GM19238 (cell line): ENCODE measurements at regions not wholly inside any gene's neighbourhood (a gene's known extent, or its start where the extent isn't known, plus 50 kb on each side); places are given as distances from the start of the nearest gene placed in this dataset.

Source experiments
- DNase-seq: peaks from one replicate; pipeline ENCODE4 v3.0.0; 2011; ENCODE audit warnings: low spot score; ENCODE audit not compliant: insufficient read length

DNA sequence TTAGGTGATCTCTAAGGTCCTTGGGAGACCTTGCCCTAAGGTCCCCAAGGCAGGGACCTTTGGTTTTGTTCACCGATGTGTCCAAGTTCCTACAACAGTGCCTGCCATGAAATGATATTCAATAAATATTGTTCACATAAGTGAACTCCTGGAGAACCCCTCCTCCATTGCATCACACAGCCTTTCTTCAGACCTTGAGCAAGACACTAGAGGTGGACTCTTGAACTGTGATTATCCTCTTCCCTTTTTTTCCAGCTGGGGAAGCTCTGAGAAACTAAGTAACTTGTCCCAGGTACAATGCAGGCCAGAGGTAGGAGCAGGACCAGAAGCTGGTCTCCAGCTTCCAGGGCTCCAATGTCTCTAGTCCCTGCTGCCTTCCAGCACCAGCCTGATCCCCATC, 76.6 kb upstream of the LMO1 start:
- DNase-seq = no peak

DNA sequence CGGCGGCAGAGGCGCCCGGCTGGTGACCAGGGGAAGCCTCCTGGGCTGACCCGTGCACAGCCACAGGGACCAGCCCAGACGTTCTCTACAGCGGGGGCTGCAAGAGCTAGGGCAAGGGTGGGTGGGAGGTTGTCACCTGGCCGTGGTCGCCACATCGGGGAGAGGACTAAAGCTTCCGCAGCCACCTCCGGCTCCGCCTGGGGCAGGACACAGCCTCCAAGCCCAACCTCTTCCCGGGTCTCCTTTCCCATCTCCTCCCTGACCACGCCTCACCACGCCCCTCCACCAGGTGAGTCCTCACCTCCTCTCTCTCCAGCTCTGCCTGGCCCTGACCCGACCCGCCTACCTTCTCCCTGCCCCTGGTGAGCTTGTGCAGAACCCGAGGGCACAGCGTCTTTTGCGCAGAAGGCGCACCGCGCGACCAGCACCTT, 75.9 kb upstream of the LMO1 start:
- no peak for DNase-seq

DNA sequence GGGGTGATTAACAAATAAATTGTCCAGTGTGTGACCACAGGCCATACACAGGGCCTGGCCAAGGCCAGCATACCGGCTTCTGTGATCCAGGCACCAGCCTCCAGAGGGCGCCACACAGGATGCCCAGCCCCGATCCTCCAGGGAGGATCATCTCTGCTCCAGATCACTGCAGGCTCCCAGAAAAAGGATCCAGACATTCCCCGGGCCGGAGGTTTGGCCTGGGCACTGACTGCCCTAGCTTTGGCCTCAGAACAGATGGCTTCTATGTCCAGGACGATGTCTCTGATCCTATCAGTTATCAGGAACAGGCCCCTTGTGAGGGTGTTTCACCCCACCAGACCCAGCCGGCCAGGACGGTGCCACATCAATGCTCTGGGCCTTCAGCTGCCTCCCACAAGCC, 74.5 kb upstream of the LMO1 start:
- peak; percentile 60 for DNase-seq

DNA sequence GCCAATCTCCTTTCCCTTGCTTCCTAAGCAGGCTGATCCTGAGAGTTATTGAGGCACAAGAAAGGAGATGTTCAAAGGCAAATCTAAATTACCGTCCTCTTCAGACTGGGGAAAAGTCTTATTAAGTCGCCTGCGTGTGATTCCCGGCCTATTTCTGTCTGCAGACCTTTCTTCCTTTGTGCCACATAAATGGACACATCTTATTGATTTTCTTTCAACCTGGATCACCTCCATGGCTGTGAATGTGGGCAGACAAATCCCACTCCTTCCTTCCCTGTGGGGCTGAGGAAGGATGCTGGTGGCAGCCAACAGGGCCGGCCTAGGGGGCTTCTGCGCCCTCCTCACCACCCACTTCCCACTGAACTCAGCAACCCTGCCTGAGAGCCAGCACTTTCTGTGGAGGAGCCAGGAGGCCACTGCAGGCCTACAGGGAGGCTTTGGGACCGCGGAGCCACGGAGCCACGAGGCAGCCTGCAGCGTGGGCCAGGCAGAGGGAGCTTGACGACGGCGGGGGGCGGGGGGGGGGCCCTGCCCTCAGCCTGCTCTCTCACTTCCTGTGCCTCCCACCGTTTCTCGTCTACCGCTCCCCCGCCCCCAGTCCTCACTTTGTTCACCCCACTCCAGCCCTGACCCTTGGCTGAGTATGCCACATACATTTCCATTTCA, 73.6 kb upstream of the LMO1 start:
- no peak for DNase-seq

DNA sequence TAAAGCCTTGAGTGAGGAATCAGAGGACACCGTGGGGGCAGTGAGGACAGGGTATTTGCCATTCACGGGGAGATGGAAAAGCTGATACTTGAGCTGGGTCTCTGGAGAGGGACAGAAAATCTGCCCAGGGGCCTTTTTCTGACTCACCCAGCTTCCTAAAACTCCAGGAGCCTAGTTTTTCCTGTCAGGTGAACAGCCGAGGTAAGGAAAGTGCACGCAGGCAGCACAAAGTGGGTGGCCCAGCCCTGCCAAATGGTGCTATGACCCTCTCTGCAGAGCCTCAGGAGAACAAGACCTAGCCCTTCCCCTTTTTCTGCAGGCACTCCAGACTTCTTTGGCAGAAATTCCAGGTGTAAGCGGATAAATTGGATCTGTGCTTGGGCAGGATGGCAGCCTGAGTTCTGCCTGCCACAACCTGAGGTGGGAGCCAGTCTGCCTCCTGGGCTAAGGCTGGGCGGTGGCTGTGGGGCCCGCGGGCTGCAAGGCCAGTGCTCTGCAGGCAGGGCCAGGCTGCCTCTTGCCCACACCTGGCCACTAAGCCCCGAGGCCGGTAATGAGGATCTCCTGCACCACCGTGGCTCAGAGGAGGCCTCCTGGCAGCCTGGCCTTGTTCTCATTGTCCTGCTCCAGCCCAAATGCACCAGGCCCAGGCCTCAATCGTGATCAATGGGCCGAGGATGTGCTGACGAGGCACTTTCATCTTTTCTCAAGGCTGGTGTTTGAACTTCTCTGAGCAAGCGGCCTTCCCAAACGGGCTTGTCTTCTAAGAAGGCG, 72.9 kb upstream of the LMO1 start:
- DNase-seq = no peak

DNA sequence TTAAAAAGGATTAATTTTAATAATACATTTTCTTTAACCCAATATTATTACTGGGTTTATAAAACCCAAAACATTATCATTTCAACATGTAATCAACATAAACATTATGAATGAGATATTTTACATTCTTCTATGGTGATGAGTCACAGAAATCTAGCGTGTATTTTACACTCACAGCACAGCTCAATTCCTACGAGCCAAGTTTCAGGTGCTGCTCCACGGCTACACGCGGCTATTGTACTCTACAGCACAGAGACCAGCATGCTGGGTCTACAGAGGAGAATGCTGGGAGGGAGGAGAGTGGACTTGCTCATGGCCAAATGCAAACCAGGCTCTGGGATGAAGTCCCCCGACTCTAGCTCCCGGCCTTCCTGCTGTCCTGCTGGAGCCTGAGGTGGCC, 72.0 kb upstream of the LMO1 start:
- DNase-seq = no peak

DNA sequence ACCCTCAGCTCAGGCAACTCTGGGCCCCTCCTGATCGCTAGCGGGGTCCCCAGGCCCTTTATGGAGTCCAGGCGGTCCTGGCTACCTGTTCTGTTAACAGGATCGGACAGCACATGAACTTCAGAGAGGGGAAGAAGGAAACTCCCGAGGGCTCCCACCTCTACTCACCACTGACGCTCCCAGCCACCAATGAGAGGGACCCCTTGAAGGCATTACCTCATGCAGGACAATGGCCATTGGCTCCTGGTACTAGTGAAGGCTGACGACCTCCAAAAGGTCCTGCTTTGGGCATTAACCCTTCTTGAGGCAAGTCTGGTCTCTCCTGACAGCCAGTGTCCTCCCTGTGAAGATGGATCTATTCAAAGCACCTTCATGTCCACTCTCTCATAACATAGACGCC, 71.5 kb upstream of the LMO1 start:
- no peak for DNase-seq

DNA sequence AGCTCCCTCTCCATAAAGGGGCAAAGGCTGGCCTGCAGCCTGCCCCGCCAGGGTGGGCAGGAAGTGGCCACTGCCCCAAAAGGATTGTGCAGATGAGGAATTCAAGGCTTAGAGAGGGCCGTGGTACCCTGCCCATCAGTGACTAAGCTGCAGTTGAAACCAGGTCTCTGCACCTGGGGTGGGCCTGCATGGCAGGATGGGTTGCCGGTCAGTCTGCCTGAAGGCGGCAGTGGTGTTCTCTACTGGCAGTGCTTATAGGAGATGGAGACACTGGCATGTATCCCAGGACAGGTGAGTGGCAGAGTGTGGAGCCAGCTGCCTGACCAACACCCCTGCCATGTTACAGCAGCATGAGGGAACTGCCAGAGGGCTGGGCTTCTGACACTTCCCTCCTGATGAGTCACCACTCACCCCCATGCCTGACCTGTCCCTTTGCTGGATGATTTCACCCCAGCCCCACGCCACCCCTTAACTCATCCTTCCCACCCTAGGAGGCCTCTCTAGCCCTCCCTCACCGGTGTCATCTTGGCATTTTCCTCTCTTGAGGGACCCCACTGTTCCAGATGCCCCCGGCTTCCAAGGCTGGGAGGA, 70.2 kb upstream of the LMO1 start:
- DNase-seq = no peak

DNA sequence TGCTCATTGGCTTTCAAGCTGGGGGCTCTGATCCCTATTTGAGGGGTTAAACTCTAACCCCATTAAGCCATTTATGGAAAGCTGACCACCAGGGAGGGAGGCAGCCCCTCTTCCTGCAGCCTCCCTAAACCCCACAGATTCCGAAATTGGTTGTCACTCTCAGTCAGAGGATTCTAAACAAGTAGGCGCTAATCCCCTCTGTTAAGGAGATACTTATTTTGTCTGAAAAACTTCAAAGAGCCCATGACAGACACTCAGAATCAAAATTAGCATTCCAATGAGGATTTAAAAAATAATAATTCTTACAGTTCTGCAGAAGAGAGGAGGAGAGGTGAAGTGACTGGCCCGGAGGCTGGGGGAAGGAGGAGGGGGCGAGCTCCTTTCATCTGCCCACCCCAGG, 69.7 kb upstream of the LMO1 start:
- no peak for DNase-seq

DNA sequence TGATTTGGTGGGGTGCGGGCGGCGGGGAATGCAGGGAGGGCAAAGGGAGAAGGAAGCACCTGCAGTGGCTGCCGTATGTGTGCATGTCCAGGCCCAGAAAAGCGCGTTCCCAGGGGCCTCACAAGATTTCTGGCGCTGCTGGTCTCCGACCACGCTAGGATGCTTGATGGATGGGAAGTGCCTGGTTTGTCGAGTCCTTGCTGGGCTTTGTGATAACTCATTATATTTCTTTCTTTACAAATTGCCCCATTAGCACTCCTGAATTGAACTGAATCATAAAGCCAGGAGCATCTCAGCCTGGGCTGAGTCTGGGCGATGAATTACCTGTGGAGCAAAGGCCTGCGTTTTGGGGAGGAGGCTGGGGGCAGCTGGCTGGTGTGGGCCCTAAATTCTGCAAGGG, 69.2 kb upstream of the LMO1 start:
- DNase-seq = no peak

DNA sequence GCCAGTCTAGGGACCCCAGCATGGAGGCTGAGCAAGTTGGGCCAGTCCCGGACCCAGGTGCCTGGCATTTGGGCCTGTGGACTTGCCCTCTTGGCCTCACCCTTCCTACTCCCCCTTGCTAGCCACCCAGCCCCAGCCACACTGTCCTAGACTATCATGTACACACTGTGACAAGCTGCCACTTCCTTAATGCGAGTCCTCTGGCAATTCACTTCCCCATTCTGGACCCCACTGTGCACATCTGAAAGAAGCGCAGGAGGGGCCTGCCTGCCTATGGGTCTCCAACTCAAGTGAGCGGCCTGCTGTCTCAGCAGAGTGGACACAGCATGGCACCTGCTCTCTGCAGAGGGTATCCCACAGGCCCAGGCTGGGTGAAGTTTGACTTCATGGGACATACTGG, 68.5 kb upstream of the LMO1 start:
- no peak for DNase-seq

DNA sequence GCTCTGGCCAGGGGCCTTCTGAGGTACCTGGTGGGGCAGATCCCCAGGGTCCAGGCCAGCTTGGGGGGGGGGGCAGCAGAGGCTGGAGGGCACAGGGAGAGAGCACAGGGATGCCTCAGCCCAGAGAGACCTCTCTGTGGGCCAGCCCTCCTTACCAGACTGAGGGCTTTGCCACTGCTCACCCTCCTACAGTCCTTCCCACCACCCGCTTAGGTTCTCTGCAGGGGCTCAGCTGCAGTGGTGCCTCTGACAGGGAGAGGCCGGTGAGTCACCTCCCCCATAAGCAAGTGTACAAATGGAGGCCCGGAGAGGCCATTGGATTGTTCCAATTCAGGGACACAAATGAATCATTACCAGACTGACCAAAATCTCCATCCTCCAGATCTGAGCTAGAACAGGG, 68.1 kb upstream of the LMO1 start:
- no peak for DNase-seq

DNA sequence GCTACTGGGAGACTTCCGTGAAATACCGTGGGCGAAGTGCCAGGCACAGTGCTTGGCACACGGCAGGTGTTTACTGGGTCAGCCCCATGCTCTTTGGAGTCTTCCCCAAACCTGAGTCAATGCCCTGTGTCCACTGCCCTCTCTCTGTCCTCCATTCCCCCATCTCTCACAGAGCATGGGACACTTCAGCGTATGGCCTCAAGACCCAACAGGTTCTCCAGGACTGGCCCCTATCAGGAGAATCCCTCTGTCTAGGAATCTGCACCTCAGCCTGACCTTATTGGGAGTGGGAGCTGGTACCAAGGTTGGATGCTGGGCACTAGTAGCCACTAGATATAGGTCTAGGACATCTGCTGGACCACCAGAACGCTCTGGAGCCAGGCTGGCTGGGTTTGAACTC, 67.2 kb upstream of the LMO1 start:
- DNase-seq = no peak

DNA sequence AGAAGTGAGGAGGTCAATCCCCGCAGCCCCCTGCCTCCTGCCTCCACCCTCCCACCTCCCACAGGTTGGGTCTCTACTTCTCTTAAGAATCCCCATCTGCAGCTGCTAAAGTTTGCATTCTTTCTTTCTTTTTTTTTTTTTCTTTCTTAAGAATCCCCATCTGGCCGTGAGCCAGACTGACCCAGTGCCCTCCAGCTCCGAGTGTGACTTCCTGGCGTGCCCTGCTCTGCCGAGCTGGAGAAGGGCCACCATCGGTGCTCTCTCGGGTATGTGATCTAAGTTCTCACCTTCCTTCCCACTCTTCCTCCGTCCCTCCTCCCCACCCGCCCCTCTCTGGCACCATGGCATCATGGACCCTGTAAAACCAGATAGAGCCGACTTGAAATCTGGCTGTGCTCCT, 66.7 kb upstream of the LMO1 start:
- no peak for DNase-seq

DNA sequence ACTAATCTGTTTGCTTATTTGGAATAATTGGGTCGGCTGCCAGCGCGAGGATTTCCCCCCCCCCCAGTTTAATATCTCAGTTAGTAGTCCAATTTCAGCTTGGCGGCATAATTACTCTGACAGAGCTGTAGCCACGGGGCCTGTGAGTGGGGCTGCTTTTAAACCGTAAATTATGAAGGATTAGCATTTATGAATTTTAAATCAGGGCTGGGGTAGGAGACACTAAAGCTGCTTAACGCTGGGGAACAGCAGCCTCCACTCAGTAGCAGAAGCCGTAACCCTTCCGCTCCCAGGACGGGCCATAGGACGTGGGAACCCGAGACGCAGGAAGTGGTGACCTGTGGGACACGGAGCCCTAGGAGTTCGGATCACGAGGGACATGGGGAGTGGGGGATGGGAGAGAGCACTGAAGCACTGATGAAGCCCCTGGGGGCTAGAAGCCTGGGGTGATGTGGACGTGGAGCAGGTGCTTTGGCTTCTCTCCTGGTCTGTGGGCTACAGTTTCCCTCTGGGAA, 66.2 kb upstream of the LMO1 start:
- DNase-seq = no peak

DNA sequence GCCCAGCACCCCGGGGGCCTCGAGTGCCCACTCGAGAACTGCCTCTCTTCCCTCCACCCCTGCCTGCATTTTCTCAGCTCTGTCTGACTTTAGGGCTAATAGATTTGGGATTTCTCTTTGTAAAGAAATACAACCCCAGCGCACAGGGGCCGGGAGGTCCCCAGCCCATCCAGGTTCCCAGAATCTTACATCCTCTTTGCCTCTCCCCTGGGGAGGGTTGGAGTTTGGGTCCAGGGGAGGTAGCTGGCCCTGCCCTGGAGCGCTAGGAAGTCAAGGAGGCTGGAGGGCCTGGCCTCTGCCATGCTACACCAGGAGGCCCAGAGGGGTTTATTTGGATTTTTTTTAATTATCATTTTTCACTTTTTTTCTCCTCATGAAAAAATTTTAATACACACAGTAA, 65.7 kb upstream of the LMO1 start:
- DNase-seq = no peak

DNA sequence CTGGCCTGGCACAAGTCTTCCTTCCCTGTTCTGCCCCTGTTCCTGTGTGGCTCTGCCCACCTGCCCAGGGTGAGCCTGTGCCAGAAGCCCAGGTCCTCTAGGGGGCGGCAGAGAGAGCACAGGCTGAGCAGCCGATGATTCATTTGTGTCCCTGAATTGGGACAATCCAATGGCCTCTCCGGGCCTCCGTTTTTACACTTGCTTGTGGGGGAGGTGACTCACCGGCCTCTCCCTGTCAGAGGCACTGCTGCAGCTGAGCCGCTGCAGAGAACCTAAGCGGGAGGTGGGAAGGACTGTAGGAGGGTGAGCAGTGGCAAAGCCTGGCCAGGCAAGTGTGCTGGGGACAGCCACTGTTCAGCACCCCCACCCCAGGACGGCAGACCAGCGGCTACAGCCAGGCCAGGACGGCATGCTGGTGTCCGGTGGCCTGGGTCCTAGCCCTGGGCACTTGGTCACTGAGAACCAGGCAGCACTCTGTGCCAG, 65.2 kb upstream of the LMO1 start:
- peak; percentile 78 for DNase-seq

DNA sequence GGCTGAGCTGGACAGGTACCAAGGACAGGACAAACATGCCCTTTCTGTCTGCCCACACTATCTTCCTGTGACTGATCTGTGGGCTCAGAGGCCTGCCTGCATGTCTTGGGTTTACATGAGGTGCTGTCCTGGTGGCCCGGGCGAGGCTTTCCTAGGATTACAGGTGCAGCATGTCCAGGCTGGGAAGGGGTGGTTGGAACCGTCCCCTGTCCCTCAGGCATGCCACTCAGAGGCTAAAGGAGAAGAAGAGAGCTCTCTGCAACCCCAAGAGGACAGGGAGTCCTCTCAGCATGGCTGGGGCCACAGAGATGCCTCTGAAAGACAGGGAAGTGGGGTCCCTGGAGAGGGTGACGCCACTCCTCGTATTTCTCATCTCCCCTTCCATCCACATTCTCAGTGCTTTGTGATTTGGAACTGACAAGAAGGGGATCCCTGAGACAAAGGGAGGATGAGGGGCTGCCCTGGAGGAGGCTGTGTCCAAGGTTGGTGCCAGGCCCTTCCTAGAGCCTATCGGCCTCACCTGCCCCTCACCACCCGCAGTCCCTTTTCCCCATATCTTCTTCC, 64.6 kb upstream of the LMO1 start:
- no peak for DNase-seq

DNA sequence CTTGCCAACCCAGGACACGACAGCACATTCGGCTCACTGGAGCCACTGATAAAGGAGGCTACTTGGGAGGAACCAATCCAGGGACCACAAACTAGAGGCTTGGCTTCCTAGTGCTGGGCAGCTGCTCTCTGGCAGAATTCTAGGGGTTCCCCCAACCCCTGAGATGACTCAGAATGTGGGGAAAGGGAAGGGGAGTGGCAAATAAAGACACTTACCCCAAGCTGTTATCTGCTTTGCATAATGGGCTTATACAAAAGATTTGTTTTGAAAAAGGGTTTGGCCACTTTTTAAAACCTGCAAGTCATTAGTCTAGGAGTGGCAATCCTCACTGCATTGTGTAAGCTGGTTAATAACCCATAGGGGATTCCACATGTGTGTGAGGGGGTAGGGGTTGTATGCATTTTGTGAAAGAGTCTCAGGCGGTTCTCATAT, 64.1 kb upstream of the LMO1 start:
- peak; percentile 67 for DNase-seq

DNA sequence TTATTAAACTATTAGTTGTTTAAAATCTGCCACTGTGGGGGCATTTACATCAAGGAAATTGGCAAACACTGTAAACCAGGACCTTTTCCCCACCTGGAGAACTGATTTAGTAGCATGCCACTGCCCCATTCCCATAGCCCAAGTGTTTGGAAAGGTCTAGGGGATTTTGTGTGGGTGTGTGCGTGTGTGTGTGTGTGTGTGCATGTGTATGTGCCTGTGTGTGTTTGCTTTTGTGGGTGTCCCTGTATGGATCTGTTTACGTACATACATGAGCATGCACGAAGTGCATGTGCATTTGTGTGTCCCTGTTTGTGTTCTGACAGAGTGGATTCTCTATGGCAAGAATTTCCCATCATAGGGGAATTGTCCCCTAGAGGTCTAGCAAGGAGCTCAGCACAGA, 62.7 kb upstream of the LMO1 start:
- no peak for DNase-seq

DNA sequence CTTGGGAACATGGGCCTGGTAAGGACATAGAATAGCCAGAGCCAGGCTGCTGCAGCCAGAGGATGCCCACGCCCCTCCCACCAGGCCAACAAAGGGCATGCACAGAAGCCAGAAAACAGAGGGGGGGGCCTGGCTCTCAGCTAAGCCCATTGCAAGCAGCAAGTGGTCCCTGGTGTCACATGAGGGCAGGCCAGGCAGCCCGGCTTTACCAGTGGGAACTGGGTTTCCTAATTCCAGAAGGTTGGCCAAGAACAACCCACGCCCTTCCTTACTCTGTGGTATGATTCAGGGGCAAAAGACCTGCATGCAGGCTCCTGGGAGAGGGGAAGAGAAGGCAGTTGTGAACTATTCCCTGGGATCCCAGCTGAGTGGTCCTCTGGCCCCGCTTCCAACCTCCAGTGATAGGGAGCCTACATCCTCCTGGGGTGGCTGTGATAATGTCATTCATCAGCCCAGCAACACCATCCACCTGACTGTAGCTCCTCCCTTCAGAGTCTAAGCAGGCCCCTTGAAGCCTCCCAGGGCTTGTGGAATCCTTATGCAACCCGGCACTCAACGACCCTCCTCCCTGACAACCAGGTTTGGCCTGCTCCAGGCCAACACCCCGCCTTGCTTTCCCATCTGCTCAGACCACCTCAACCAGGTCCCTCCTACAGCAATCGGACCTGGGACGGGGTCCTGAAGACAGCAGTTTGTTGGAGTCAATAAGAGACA, 62.1 kb upstream of the LMO1 start:
- DNase-seq = no peak
